C4-2B (cell line): ENCODE measurements at regions not wholly inside any gene's neighbourhood (a gene's known extent, or its start where the extent isn't known, plus 50 kb on each side); places are given as distances from the start of the nearest gene placed in this dataset.

Source experiments
- CTCF ChIP-seq: fragments of 450-650 bp; conservative IDR thresholded peaks from 2 replicates; pipeline ENCODE4 v1.5.1; 2017; ENCODE audit warnings: mild to moderate bottlenecking
- ZFX ChIP-seq: fragments of 450-650 bp; IDR thresholded peaks from 2 replicates; pipeline ENCODE4 v1.6.1; 2017

GRCh38 chr11:96752221-96752620 is 362.4 kb downstream of the JRKL start:
- no peak for TF ChIP-seq CTCF
- no peak for TF ChIP-seq ZFX
